ENCODE measurements at regions not wholly inside any gene's neighbourhood (a gene's known extent, or its start where the extent isn't known, plus 50 kb on each side); places are given as distances from the start of the nearest gene placed in this dataset.

DNA sequence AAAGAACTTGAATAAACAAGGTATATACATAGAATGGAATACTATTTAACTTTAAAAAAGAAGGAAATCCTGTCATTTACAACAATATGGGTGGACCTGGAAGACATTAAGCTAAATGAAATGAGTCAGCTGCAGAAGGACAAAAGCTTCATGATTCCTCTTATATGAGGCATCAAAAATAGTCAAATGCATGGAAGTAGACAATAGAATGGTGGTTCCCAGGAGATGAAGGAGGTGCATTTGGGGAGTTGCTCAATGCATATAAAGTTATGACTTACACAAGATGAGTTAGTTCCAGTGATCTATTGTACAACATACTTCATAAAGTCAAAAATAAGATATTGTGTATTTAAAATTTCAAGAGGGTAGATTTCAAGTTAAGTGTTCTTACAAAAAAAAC lies 426.1 kb upstream of the UBE2E3 start:
- TF ChIP-seq, protein P1, sequence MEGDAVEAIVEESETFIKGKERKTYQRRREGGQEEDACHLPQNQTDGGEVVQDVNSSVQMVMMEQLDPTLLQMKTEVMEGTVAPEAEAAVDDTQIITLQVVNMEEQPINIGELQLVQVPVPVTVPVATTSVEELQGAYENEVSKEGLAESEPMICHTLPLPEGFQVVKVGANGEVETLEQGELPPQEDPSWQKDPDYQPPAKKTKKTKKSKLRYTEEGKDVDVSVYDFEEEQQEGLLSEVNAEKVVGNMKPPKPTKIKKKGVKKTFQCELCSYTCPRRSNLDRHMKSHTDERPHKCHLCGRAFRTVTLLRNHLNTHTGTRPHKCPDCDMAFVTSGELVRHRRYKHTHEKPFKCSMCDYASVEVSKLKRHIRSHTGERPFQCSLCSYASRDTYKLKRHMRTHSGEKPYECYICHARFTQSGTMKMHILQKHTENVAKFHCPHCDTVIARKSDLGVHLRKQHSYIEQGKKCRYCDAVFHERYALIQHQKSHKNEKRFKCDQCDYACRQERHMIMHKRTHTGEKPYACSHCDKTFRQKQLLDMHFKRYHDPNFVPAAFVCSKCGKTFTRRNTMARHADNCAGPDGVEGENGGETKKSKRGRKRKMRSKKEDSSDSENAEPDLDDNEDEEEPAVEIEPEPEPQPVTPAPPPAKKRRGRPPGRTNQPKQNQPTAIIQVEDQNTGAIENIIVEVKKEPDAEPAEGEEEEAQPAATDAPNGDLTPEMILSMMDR (IDR thresholded peaks at IDR 0.05; ENCODE audit: poor library complexity, severe bottlenecking), result no peak
- no peak for TF ChIP-seq EZH2 (IDR thresholded peaks at IDR 0.05; ENCODE audit: borderline replicate concordance, insufficient read depth, low read length, poor library complexity, severe bottlenecking)
- TF ChIP-seq SMC3 (conservative IDR thresholded peaks at IDR 0.05; ENCODE audit: poor library complexity), result no peak
- TF ChIP-seq, protein P2, sequence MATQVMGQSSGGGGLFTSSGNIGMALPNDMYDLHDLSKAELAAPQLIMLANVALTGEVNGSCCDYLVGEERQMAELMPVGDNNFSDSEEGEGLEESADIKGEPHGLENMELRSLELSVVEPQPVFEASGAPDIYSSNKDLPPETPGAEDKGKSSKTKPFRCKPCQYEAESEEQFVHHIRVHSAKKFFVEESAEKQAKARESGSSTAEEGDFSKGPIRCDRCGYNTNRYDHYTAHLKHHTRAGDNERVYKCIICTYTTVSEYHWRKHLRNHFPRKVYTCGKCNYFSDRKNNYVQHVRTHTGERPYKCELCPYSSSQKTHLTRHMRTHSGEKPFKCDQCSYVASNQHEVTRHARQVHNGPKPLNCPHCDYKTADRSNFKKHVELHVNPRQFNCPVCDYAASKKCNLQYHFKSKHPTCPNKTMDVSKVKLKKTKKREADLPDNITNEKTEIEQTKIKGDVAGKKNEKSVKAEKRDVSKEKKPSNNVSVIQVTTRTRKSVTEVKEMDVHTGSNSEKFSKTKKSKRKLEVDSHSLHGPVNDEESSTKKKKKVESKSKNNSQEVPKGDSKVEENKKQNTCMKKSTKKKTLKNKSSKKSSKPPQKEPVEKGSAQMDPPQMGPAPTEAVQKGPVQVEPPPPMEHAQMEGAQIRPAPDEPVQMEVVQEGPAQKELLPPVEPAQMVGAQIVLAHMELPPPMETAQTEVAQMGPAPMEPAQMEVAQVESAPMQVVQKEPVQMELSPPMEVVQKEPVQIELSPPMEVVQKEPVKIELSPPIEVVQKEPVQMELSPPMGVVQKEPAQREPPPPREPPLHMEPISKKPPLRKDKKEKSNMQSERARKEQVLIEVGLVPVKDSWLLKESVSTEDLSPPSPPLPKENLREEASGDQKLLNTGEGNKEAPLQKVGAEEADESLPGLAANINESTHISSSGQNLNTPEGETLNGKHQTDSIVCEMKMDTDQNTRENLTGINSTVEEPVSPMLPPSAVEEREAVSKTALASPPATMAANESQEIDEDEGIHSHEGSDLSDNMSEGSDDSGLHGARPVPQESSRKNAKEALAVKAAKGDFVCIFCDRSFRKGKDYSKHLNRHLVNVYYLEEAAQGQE (IDR thresholded peaks at IDR 0.05; ENCODE audit: borderline replicate concordance), result no peak
- TF ChIP-seq RAD21 (conservative IDR thresholded peaks at IDR 0.05), result no peak
- no peak for TF ChIP-seq EP300 (conservative IDR thresholded peaks at IDR 0.05; ENCODE audit: poor library complexity, severe bottlenecking)
- TF ChIP-seq MXI1 (conservative IDR thresholded peaks at IDR 0.05; ENCODE audit: poor library complexity, severe bottlenecking), result no peak
- TF ChIP-seq TAF1 (IDR thresholded peaks at IDR 0.05; ENCODE audit: low read depth), result no peak

All from neural cell (in vitro differentiated cells).